VCaP (cell line): ENCODE measurements at regions not wholly inside any gene's neighbourhood (a gene's known extent, or its start where the extent isn't known, plus 50 kb on each side); places are given as distances from the start of the nearest gene placed in this dataset.
"Not testable (repeated sequence)": the region's sequence is repeated elsewhere in the genome, so short reads cannot be mapped to it uniquely, and the experiment has no call there.

ENCODE experiments used
- H3K27ac ChIP-seq: fragments of 450-650 bp; 2 replicates; pipeline ENCODE4 v1.5.1; 2017
- CTCF ChIP-seq: fragments of 450-650 bp; conservative IDR thresholded peaks from 2 replicates; pipeline ENCODE4 v1.5.1; 2017; ENCODE audit warnings: mild to moderate bottlenecking, moderate library complexity

- H3K27ac ChIP-seq: no peak overlapping the region
- TF ChIP-seq CTCF: no peak
Observed at GRCh38 chr9:100794738-100795269, 216.9 kb downstream of the CAVIN4 start.

DNA sequence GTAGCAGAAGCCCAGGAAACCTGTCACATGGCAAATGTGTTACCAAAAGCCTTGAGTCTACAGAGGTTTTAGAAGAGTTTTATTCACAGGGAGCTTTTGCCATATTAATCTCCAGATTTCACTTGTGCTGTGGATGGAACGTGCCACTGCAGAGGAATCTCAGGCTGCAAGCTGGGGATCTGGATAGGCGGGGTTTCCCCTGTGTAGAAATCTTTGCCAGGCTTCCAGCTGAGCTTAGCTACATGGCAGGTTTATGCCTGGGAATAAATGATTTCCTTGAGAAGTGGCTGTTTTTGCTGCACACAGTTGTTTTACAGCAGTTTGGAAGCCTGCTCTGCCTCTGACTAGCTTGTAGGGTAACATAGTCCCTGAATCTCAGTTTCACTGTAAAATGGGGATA, 224.6 kb upstream of the PLPPR1 start:
- no peak for TF ChIP-seq CTCF
- H3K27ac ChIP-seq: no peak overlapping the region

- no peak for TF ChIP-seq CTCF
- no peak overlapping the region for H3K27ac ChIP-seq
Observed at GRCh38 chr9:100811643-100812042, 216.9 kb upstream of the PLPPR1 start.

DNA sequence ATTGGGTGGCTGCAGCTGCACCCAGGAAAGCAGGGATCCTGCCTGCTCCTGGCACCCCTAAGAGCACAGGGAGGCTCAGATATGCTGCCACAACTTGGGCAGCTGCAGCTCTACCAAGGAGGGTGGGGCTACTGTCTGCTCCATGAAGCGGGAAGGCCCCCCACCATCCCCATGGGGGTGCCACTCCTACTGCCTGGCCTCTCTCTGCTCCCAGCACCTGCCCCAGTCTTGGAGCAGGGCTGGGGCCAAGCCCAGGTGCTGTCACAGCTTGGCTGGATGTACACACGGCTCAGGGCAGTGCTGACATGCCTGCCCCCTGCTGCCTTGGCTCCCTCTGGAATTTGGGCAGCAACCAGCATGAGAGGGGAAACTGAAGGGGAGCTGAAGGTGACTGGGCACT, 214.7 kb upstream of the PLPPR1 start:
- no peak overlapping the region for H3K27ac ChIP-seq
- no peak for TF ChIP-seq CTCF

DNA sequence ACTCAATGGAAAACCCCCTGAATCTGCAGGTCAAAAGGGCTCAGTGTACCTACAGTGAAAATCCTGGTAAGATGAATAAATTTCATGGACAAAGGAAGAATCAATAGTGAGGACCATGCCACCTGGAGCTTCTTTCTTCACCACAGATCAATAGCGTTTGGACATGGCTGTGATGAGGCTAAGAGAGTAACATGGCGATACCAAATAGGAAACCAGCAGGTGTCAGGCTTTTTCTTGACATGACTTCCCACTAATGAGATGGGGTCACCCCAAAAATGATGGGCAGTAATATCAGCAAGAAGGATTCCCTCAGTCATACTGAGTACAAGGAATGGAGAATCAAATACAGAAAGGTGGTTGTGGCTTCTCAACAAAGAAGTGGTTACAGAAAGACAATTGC, 208.5 kb upstream of the PLPPR1 start:
- no peak for TF ChIP-seq CTCF
- H3K27ac ChIP-seq: no peak overlapping the region

DNA sequence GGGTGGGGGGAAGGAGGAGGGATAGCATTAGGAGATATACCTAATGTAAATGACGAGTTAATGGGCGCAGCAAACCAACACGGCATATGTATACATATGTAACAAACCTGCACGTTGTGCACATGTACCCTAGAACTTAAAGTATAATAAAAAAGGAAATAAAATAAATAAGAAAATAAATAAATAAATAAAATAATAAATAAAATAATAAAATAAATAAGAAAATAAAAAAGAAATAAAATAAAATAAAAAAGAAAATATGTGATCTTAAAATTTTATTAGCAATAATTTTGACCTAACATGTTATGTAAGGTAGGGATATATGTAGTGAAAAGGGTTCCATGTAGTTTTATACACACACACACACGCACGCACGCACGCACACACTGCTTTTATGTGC, 195.5 kb upstream of the PLPPR1 start:
- not testable (repeated sequence) for H3K27ac ChIP-seq

- H3K27ac ChIP-seq: no peak overlapping the region
- TF ChIP-seq CTCF: no peak
Observed at GRCh38 chr9:100838857-100839256, 189.7 kb upstream of the PLPPR1 start.

DNA sequence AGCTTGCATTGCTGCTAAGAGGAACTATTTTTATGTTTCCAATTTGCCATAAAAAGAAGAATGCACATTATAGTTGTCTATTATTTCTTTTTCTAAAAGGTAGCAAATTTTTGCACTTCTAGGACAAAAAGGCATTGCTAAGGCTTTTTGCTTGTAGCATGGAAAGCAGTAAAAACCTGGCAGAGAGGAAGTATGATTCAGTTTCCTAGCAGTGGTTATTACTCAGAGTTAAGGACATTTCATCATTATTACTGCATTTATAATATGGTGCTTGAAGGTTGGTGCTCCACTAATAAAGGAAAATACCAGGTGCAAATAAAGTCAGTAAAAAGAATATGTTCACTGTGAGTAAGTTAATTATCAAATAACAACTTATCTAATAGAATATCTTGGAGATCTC, 179.8 kb upstream of the PLPPR1 start:
- no peak overlapping the region for H3K27ac ChIP-seq
- no peak for TF ChIP-seq CTCF
